ENCODE measurements at regions not wholly inside any gene's neighbourhood (a gene's known extent, or its start where the extent isn't known, plus 50 kb on each side); places are given as distances from the start of the nearest gene placed in this dataset.
"Not testable (repeated sequence)": the region's sequence is repeated elsewhere in the genome, so short reads cannot be mapped to it uniquely, and the experiment has no call there.

- no peak for DNase-seq
Observed at GRCh38 chr19:27971869-27972268, 1241.1 kb downstream of the UQCRFS1 start.

- DNase-seq, result no peak
Observed at GRCh38 chr19:27971071-27971470, 1241.9 kb downstream of the UQCRFS1 start.

- DNase-seq, result no peak
Observed at GRCh38 chr19:27966390-27966816, 1246.5 kb downstream of the UQCRFS1 start.

- no peak for DNase-seq
Observed at GRCh38 chr19:27964185-27964584, 1248.8 kb downstream of the UQCRFS1 start.

GRCh38 chr19:27962264-27962663, 1250.7 kb downstream of the UQCRFS1 start:
- DNase-seq, result no peak

- DNase-seq, result no peak
Observed at GRCh38 chr19:27955485-27956480, 1257.2 kb downstream of the UQCRFS1 start.

- not testable (repeated sequence) for DNase-seq
Observed at GRCh38 chr19:27942607-27943006, 1270.3 kb downstream of the UQCRFS1 start.

- DNase-seq, result no peak
Observed at GRCh38 chr19:27936139-27936538, 1276.8 kb downstream of the UQCRFS1 start.

- DNase-seq, result no peak
Observed at GRCh38 chr19:27935669-27936068, 1277.3 kb downstream of the UQCRFS1 start.

- DNase-seq, result no peak
Observed at GRCh38 chr19:27929399-27929798, 1283.6 kb downstream of the UQCRFS1 start.

- no peak for DNase-seq
Observed at GRCh38 chr19:27925202-27925601, 1287.7 kb downstream of the UQCRFS1 start.

- no peak for DNase-seq
Observed at GRCh38 chr19:27922970-27923369, 1290.0 kb downstream of the UQCRFS1 start.

GRCh38 chr19:27920774-27921173, 1292.2 kb downstream of the UQCRFS1 start:
- DNase-seq, result no peak

GRCh38 chr19:27918818-27919217, 1294.1 kb downstream of the UQCRFS1 start:
- DNase-seq, result no peak

- DNase-seq, result no peak
Observed at GRCh38 chr19:27911122-27911898, 1301.6 kb downstream of the UQCRFS1 start.

- no peak for DNase-seq
Observed at GRCh38 chr19:27909861-27910260, 1303.1 kb downstream of the UQCRFS1 start.

GRCh38 chr19:27909185-27909840, 1303.6 kb downstream of the UQCRFS1 start:
- no peak for DNase-seq

GRCh38 chr19:27906081-27906480, 1306.9 kb downstream of the UQCRFS1 start:
- no peak for DNase-seq

- no peak for DNase-seq
Observed at GRCh38 chr19:27905074-27905473, 1307.9 kb downstream of the UQCRFS1 start.

GRCh38 chr19:27901078-27901477, 1311.9 kb downstream of the UQCRFS1 start:
- DNase-seq, result no peak

GRCh38 chr19:27896091-27896490, 1316.9 kb downstream of the UQCRFS1 start:
- no peak for DNase-seq

- no peak for DNase-seq
Observed at GRCh38 chr19:27894906-27895754, 1317.8 kb downstream of the UQCRFS1 start.
